Stimulated activated CD4-positive, alpha-beta T cell treated with anti-CD3 and anti-CD28 coated beads, Interleukin-1b, Interleukin-23, amount 100 ng/mL, for 4 hours (primary cell): ENCODE measurements at regions not wholly inside any gene's neighbourhood (a gene's known extent, or its start where the extent isn't known, plus 50 kb on each side); places are given as distances from the start of the nearest gene placed in this dataset.

Source experiments
- DNase-seq, 2 donors: peaks; one replicate each; pipeline ENCODE4 v3.0.0-alpha.2; 2020; ENCODE audit warnings: low read depth in 2 of 2

DNA sequence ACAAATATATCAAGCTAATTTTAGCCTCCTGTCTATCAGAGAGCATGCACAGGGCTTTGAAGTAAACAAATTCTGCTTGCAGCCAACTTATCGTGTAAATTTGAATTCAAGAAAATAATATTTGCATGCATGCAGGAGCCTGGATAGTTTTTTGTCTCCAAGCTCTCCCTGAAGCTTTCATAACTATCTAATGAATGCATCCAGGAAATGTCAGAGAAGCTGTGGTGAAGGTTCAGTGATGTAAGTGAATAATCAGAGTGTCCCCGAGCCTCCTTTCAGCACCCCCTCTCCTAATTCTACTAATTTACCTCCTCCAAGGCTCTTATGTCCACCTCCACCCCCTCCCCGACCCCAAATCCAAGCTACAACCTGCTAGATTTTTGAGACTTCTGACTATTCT is 172.0 kb upstream of the ZNF32 start:
- no peak for DNase-seq

DNA sequence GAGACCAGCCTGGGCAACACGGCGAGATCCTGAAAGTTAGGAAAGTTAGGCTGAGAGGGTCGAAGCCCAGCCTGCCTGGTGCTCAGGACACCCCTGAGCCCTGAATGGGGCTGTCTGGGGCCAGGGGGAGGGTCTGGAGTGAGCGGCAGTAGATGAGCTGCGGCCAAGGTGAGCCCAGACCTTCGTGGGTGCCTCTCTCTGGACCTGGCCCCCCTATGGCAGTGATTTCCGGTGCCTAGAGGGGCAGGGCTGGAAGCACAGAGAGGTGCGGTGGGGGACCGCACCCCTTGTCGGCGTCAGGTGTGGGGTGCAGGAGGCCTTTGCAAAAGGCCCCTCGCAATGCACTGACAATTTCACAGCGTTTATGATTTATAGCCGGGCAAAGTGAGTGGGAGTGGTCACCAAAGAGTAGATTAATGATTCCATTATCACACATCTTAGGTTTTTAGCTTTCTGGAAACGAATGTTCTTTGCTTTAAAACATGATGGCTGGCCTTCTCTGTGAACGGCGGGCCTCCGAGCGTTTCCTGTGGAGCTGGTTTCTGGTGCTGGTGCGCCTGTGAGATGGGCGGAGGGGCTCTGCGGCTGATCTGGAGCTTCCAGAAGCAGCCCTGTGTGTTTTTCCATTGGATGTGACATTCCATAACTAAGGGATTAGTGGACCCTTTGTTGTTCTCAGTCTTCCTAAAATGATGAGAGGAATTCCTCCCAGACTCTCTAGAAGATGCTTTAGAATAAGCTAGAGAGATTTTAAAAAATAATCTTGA is 171.0 kb upstream of the ZNF32 start:
- DNase-seq, result no peak

DNA sequence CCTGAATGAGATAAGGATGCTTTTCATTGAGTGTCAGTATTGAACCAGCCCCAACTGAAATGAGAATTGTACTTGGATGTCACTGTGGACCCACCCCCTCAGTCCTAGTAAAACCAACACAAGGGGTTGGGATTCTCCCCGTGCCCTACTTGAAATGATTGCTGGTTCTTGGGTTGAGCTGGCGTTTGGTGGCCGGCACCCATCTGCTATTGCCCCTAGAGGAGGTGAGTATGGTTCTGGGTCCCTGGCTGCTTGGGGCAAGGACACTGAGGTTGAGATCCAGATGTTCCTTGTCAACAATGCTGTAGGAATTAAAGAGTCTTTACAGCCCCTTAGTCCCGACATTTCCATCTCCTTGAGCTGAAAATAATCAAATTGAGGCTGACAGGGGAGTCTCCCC is 170.0 kb upstream of the ZNF32 start:
- no peak for DNase-seq

DNA sequence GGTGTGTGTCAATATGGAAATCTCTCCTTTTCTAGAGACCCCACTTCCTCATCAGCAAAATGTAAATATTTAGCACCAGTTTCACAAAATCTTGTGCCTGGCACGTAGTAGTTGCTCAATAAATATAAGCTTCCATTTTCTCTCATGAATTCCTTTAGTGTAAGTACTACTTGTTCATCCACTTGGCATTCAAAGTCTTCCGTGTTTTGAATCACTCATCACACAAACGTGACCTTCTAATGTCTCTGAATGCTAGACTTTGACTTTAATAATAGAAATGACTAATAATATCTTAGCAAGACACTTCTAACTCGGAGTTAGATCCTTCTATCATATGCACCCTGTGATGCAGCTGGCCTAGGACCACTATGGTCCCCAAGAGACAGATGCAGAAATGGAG is 168.7 kb upstream of the ZNF32 start:
- DNase-seq, result no peak

DNA sequence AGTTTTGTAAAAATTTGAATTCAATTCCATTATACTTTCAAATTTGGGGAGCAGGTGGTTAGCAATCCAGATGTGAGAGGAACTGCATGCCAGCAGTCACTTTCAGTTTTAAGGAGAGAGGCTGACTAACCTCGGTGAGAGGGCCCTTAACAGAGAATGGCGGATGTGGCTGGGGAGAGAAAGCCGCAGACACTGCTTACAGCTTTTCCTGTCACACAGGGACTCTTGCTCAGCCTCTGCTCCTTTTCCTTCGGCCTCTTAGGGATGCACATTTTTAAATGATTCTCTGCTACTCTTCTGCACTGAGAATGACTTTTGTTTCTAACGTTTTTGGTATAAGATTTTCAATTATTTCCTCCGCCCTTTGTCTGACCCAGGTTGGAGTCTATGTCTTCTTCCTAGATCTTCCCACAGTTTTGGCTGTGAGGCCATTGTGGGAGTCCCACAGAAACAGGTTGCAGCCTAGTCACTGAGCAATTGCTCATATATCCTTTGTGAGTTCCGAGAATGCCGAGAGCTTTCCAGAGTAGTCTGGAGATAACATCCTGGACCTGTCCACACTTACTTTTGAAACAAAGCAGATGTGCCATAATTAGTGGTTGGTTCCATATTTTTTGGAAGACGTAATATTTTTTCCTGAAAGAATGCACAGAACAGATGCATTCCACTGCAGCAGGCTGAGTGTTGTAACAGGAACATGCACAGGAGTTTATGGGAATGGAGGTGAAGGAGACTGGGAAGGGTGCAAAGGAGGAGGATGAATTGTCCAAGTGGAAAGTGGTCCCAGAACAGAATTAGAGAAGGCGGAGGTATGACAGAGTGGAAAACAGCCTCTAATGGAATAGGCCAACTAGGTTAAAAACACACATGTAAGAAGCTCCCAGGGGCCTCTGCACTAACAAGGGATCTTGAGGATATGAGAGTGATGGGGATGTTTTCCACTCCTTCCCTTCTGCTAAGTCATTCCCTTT is 168.0 kb upstream of the ZNF32 start:
- peak; percentile 23 to 50 for DNase-seq

DNA sequence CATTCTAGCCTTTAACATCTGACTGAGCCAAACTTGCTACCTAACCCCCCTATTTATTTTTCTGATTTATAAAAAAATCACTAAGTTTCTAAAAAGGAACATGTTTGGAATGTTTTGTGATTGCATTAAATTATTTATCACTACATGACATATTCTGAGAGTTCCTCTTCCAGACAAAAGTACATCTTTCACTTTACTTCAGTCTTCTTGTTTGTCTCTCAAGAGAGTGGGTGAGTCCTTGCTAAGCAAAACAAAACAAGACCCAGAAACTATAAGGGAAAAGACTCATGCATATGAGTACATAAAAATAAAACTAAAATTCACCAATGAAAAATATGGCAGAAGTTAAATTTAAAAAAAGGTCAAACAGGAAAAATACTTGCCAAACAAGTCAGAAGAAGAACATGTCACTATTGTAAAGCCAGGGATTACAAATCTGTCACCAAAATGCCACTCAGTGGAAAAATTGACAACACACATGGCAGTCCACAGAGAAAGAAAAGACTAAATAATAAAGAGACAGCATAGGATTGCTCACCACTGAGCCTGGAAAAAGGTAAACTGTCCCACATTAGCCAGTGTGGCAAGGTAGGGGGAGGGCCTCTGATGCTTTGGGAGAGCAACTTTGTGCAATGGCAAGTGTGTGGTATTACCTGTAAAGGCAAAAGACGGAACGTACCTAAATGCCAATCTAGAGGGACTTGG is 166.7 kb upstream of the ZNF32 start:
- DNase-seq, result no peak

DNA sequence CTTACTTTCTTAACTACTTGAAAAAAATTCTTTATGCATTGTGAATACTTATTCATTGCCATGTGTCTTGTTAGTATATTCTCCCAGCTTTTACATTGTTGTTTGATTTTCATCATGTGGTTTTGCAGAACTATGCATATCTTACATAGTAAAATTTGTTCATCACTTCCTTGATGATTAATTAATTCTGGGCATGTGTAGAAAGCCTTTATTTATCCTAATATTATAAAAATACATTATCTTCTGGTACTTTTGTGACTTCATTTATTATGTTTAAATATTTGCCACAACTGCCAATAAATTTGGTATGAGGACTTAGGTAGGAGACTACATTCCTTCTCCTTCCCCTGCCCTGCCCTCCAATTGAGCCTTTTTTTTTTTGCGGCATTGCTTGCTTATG is 166.0 kb upstream of the ZNF32 start:
- DNase-seq, result no peak

DNA sequence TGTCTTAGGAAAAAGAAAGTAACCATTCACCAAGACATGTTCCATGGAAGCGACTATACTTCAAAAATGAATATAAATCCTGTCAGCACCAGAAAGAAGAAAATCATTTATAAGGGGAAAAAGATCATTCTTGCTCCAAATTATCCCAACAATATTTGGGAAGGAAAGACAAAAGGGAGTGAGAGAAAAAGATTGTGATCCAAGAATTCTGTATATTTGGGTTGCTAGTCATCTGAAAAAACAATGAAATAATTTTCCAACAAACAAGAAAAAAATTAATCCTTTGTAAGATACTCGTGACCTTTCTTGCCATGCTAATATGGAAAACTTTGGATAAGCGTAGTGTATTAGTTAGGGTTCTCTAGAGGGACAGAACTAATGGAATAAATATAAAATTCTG is 163.2 kb upstream of the ZNF32 start:
- no peak for DNase-seq

DNA sequence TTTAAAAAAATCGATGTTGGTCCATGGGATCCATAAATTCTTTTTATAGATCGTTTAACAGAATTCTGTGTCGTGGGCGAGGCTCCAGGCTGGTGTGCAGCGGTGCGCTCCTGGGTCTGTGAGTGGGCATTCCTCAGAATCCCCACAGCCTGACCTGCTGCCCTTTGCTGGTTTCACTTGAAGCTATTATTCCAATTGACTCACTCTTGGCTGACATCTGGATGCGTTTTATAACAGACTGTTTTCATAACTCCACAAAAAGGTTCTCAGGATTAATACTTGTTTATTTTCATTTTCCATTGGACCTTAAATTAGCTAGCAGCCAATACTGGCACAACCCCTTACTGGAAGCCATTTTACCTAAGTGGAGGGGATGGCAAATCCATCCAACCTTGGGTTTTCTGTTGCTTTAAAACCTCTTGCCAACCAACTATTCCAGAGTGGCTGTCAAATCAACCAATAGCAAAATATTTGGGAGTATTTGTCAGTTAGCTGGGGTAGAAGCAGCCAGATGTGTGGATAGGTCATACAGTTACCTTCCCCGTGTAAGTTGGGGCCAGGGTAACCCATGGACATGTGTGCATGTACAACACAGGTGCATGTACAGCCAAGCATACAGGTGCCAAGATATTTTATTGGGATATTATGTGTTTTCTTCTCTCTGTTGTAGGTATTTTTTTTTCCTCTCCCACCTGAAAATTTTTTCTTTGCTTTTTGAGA is 160.7 kb upstream of the ZNF32 start:
- DNase-seq, result no peak

DNA sequence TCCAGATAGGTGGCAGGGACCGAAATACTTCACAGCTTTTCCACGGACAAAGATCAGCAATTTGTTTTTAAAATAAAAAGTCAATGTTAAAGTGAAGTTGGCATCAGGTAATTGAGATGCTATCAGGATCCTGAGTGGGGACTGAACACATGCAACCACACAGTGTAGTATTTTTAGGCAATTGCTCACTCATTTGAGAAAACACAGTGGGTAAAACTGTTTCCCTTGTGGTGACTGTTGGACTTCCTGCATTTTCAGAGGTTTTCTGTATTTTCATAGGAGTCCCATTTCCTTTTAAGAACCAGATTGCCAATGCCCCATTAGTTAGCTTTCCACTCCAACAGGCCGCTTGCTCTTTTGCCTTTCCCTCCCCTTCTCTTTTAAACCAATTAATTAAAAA is 159.5 kb upstream of the ZNF32 start:
- DNase-seq, result no peak

DNA sequence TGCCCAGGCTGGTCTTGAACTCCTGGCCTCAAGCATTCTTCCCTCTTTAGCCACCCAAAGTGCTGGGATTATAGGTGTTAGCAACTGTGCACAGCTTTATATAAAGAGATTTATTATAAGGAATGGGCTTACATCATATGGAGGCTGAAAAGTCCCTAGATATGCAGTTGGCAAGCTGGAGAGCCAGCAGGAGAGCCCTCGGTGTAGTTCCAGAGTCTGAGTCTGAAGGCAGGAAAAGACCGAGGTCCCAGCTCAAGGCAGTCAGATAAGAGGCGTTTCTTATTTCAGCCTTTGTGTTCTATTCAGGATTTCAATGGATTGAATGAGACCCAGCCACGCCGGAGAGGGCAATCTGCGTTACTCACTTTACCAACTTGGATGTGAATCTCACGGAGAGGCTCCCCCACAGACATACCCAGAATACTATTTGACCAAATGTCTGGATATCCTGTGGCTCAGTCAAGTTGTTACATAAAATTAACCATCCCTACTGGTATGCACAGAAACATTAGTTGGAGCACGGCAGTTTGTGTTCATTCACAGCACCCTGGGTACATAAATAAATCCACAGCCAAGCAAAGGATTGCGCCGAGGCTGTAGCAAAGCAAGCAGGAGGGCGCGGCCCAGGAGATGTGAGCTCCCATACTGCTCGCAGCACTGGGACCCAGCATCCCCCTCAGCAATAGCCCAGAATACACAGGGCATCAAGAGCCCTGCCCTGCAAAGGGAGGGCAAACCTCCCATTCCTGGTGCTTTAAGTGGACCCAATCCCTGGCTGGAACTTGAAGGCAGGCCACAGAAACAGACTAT is 158.4 kb upstream of the ZNF32 start:
- no peak for DNase-seq

DNA sequence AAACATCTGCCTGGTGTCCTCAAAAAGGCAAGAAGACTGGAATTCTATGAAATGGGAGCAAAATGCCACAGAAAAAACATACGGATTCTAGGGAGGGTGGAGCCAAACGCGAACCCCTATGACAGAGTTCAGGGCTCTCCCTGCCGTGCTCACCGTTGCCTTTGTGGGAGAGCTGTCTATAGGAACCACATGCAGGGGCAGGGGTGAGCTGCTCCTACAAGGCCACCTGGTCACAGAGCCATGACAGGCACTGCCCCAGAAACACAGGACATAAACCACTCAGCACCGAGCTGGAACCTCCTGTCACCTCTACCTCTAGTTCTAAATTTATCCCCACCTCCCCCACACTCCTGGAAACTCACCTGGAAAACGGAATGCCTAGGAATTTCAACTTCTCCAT is 155.1 kb upstream of the ZNF32 start:
- DNase-seq, result no peak

DNA sequence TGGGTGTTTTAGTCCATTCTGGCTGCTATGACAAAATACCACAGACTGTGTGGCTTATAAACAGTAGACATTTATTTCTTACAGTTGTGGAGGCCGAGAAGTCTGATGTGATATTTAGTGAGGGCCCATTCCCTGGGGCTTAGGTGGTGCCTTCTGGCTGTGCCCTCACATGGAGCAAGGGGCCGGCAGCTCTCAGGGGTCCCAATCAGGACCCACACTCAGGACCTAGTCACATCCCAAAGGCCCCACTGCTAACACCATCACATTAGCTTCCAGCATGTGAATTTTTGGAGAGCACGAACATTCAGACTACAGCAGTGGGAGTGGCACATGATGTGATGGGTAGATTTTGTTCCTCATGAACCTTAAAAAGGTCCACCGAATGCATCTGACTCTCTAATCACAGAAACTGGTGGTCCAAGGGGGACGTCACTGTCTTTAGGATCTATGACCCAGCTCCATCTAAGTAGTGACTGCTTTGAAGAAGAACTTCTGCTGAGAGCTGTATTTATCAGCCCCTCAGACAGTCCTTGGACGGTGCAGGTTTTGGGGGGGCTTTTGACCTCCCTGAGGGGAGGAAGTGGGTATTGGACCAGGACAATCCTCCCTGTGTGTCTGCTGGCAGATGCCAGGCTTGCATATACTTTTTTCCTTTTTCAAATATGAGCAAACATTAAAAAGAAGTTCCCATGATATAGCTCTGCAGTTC is 154.5 kb upstream of the ZNF32 start:
- DNase-seq, result no peak

DNA sequence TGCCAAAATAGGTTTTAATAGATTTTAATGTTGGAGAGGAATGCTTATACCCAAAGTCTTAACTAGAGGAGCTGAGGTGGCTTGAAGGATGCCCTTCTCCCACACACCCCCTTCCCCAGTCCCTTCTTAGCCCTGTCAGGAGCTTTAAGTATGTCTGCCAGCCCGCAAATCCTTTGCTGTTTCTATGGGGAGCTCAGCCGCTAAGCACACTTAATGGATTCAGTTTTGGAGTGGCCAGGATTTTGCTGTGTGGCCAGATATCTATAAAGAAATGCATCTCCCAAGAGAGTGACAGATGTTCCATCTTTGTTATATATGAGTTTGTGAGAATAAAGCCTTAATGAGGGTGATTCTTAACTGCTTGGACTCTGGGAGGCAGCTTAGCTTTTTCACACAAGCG is 152.9 kb upstream of the ZNF32 start:
- no peak for DNase-seq

DNA sequence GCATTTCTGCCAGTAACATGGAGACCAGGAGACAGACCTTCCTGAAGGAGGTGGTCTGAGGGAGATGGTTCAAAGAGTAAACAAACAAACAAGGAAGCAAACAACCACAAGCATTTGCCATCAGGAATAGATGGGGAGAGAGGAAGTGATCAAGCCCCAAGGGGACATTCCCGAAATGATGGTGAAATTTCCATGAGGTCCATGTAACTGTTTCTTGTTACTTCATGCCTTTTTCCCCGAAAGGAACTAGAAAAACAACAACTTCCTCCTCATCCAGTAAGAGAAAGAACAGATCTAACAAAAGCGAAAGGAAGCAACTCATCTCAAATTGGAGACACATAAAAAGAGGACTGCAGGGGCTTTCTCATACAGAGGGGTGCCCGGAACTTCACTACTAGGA is 152.5 kb upstream of the ZNF32 start:
- no peak for DNase-seq

DNA sequence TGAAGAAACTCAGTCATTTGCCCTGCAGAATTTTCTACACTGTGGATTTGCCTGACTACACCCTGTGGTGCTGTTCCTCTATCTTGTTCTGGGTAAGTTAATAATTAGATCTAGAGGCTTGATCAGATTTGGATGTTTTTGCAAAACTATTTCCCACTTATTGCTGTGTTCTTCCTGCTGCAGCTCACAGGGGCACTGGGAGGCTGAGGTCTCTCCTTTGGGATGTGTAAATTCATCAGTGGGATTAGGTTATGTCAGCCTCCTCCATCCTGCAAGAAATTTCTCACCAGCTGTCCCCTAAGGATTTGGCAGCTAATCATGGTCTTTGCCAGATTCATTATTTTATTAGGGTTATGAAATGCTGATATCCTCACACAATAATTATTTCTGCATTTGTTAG is 148.1 kb upstream of the ZNF32 start:
- DNase-seq, result no peak

DNA sequence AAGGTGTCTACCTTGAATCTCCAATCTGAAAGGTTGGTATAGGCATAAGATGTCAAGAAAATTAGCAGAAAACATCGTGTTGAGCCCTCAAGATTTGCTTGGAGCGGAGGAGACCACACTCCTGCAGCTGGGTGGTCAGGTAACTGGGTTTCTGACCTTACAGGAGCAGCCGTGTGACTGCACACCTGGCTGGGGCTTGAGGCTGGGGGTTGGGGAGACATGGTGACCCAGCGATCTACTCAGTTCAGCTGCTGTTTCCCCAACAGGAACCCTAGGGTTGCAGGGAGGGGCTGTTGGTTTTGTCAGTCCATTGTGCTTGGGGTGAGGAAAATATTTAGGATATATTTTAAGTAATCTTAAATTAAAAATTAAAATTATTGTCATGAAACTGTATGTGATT is 147.0 kb upstream of the ZNF32 start:
- no peak for DNase-seq

DNA sequence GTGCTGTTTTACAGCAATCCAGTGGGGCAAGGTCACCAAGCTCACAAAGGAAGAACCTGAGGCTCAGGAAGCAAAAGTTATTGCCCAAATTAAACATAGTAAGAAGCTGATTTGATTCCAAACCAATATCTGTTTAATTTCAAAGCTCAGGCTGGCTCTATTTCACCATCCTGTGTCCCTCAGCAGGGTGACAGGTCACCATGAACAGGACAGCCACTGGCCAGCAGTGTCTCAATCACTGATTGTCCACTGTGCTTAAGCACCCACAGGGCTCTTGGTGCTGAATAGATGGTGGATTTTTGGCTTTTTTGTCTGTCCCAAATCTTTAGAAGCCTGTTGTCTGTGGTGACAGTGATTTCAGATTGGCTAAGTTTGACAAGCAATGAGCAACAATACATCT is 146.4 kb upstream of the ZNF32 start:
- no peak for DNase-seq

DNA sequence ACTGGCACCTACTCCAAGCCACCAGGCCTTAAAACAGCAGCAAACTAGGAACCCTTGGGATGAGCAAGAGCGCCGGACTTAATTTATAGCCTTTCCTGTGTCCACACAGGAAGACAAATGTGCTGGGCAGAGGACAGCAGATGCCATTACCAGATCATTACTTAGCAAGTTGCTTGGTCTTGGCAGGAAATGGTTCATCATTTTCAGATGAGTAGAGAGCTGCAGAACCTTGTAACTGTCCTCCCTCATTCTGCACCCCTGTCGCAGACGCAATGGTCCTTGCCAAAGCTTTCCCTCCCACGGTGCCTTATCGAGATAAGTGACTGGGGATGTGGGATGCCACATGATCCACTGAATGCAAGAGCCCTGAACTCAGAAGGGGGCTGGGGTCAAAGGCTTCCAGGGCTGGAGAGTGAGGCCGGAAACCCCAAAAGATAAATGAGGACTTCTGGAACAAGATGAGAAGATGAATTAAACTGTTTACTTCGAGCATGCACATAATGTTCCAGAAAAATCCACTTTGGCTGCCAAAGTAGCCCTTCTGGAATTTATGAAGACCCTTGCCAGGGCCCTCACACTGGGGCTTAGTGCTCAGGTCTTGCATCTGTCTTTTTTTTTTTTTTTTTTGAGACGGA is 145.6 kb upstream of the ZNF32 start:
- DNase-seq, result no peak

DNA sequence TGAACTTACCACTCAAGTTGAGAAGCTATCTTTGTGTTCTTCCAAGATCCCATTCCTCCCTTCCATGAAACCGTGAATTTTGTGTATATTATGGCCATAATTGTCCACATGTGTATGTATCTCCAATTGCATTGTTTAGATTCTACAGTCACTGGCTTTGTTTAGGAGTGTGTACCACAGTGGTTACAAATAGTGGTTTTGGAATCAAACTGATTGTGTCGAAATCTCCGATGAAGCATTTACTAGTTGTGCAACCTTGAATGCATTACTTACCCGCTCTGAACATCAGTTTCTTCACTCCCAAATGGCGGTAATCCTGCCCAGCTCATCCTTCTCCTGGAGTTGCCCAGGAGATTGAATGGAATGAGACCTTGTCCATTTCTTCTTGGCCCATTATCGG is 145.0 kb upstream of the ZNF32 start:
- no peak for DNase-seq
